GM18498 (cell line): ENCODE measurements at regions not wholly inside any gene's neighbourhood (a gene's known extent, or its start where the extent isn't known, plus 50 kb on each side); places are given as distances from the start of the nearest gene placed in this dataset.

Experiments used
- ATAC-seq: cut with Tn5 transposase; IDR thresholded peaks from one replicate; pipeline ENCODE4 v1.9.1; 2021; ENCODE audit warnings: mild to moderate bottlenecking, moderate library complexity; ENCODE audit not compliant: unreplicated experiment

DNA sequence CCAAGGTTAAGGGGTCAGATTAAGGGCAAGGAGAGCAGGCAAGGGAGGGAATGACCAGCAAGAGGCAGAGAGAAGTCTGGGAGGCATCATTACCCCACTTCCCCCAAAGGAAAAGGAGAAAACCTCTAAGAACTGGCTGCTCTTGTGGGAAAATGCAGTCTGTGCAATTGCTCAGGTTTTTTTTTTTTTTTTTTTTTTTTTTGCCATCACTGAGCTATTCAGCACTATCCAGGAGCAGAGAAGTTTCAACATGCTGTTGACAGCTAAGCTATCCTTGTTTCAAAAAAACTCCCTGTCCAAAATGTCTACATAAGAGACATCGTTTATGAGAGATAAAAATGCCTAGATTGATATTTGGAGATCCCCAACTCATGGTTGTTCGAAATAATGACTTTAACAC lies 345.4 kb downstream of the TDRD15 start:
- ATAC-seq: no peak

DNA sequence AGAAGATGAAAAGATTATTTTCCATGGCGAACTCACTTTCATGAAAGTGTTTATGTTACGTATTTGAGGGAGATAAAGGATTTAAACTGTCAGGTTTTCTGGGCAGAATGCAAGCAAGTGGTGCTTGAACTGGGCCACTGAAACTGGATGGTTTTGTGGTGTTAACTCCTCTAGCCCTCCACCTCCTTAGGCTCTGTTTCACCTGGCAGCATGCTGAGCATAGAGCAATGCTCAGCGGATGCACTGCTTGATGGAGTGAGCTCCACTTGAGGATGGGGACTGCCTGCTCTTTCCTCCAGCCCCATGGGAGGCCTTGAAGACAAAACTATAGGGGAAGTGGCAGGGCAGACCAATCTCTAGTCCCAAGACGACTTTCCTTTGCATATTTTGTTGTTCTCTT lies 345.8 kb downstream of the TDRD15 start:
- ATAC-seq: no peak

DNA sequence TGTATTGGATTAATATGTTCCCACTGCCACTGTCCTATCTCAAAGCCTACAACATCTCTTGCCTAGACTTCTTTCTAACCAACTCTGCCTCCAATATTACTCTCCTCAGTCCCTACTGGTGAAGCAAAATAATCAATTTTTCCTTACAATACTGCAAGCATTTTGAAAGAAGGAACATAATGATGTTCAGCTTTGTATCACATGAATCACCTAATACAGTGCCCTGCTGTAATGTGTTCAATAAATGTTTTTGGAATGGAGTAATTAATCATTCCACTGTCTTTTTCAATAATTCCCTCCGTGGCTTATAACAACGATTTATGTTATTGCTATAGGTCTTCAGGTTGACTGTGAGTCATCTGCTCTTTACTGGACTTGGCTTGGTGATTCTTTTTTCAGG lies 356.4 kb downstream of the TDRD15 start:
- ATAC-seq: no peak

DNA sequence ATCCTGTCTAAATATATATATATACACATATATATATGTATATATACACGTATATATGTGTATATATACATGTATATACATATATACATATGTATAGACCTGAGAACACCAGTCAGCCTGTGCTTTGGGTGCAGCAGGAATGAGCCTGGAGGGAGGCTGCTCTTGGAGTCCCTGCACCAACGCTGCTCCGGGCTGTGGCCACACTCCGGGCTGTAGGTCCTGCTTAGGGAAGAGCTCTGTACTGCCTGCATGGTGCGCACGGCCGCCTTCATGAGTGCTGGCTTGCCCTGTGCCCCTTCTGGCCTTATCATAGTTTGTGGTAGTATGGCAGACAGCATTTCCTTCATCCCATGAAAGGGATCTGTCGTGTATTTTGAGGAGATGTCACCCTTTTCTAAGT lies 360.9 kb downstream of the TDRD15 start:
- no peak for ATAC-seq

DNA sequence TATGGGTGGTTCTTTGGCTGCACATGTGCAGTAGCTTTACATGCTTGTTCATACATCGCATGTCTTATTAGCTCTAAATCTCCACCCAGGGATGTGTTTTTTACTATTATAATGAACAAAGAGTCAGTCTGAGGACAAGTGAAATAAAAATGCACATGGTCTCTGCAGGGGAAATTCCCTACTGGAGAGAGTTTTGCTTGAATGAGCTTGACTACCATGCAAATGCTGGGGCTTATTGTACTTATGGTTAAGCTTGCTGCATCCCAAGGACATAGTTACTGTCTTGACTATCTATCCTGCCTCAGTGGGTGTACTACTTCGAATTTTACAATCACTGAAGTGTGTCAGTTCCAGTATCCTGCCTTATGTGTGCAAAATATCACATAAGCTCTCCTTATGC lies 362.7 kb downstream of the TDRD15 start:
- ATAC-seq: no peak

DNA sequence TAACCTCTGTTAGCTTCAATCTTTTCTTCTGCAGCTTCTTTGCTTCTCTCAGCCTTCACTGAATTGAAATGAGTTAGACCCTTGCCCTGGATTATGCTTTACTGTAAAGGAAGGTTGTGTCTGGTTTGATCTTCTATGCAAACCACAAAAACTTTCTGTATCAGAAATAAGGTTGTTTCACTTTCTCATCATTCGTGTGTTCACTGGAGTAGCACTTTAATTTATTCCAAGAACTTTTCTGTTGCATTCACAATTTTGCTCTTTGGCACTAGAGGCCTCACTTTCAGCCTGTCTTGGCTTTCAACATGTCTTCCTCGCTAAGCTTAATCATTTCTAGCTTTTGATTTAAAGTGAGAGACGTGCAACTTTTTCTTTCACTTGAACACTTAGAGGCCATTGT lies 365.3 kb downstream of the TDRD15 start:
- no peak for ATAC-seq

DNA sequence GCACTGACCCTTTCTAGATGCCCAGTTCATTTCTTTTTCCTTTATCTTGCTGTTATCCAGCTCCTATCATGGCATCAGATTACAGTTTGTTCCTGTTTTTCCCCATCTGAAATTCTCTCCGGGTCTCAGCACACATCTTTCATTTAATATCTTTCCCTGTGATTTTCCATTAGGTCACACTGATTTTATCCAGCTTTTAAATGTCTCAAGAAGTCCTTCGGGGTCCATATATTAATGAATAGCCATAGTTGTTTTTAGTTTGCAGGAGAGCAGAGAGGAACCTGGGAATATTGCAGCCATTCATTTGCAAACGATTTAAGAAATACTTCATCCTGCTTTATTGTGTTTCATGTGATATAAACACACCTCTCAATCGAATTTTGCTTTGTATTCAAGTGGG lies 374.2 kb downstream of the TDRD15 start:
- no peak for ATAC-seq

DNA sequence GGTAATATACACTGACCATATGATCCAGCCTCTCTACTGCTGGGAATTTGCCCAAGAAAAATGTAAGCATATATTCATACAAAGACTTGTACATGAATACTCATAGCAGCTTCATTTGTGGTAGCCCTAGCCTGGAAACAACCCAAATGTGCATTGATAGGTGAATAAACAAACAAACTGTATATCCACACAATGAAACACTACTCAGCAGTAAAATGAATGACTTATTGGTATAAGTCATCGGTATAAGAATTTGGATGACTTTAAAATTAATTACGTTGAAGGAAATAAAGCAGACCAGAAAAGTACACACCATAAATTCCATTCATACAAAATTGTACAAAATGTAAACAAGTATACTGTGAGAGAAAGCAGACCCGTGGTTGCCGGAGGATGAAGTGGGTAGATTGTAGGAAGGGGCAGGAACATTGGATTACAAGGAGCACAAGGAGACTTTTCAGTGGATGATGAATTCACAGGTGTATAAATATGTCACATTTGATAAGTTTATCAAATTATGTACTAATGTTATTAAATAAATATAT lies 376.7 kb downstream of the TDRD15 start:
- ATAC-seq: no peak

DNA sequence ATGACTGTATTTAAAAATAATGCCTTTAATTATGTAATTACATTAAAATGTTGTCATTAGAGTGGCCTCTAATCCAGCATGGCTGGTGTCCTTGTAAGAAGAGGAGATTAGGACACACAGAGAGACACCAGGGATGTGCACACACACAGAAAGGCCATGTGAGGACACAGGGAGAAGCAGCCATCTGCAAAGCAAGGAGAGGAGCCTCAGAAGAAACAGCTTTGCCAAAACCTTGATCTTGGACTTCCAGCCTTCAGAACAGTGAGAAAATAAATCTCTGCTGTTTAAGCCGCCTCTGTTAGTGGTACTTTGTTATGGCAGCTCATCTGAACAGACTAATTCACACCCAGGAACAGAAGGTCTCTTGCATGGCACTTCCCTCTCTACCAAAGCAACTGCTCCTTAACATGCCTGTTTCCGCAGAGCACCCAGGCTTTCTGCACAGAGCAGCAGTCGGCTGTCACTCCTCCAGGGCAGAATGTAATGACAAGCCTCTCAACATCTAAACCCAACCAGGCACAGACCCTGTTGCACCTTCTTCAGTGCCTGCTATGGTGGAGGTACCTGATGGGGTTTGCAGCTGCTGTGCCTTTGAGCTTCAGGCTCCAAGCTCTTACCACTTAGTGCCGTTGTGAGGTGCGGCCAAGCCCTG lies 377.7 kb downstream of the TDRD15 start:
- ATAC-seq: no peak

DNA sequence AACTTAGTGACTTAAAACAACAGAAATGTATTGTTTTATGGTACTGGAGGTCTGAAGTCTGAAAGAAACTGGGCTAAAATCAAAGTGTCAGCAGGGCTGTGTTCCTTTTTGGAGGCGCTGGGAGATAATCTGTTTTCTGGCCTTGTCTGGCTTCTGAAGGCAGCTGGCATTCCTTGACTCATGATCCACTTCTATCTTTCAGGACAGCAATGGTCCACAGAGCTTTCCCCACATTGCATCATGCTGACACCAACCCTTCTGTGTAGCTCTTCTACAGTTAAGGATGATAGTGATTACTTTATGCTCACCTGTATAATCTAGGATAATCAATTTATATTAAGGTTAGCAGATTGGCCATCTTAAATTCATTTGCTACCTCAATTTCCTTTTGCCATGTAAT lies 392.1 kb downstream of the TDRD15 start:
- ATAC-seq: no peak

DNA sequence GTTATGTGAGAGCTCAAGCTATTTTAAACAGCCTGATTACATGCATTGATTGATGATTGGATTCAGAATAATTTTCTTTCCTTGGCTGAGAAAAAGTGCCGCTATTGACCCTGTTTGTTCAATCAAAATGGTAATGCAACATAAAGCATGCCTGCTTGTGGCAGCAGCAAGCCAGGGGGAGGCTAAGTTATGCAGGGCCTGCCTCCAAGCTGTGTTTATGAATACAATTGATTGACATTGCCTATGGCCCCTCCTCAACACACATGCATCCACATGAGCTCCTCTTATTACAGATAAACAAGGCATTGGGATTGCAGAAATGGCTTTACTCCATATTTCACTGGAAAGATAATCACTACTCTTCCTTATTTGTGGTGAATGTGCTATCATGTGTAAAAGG lies 395.6 kb downstream of the TDRD15 start:
- ATAC-seq: no peak

DNA sequence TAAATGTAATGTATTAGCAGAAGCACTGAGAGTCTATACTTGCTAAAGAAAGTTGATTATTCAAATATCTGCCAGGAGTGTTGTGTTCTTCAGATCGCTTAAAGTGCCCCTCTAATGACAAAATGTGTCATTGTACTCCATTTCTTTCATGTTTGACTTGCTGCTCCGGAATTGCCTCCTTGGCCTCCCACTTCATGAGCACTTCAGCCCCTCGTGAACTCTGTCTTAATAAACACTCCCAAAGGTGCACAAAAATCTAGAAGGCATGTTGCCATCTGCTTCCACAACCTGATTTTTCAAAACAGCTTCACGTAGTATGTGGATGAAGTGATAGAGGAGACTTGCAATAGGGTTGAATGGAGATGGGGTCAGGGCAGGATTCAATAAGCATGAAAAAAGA lies 396.1 kb downstream of the TDRD15 start:
- ATAC-seq: no peak

DNA sequence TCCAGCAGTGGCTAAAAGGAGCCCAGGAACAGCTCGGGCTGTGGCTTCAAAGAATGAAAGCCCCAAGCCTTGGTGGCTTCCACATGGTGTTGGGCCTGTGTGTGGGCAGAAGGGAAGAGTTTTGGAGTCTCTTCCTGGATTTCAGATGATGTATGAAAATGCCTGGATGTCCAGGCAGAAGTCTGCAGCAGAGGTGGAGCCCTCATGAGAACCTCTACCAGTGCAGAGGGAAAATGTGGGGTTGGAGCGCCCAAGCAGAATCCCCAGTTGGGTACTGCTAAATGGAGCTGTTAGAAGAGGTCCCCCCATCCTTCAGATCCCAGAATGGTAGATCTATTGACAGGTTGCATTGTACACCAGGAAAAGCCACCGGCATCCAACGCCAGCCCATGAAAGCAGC lies 412.1 kb downstream of the TDRD15 start:
- ATAC-seq: no peak

DNA sequence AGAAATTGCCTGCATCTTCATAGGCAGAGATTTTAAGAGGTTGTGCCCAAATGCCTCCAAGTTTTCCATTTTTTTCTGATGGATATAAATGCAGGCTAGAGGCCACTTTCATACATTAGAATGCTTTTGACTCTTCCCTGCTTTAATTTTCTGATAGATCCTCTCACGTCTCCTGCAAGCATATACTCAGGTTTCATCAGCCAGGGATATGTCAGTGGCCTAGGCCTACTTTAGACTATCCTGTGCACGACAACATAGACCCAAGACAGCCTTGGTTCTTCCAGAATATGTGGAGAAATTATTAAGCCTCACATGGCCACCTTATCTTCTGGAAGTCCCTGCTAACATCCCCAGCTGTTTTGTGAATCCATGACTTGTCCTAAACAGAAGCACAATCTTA lies 415.9 kb downstream of the TDRD15 start:
- ATAC-seq: no peak

DNA sequence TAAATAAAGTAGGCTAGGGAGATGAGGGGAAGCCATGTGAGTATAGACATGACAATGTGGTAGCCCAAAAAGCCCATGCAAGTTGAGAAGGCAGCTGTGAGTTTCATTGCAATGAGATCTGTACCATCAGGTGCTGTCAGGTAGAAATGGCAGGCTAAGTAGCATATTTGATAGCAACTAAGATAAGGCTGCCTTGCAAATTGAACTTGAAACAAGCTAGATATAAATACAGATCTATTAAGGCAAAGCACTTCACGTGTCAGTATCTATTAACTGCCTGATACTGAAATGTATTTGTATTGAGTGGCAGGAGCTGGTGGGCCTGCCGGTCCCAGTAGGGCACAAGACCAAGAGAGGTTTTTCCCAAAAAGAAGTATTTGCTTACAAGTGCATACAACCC lies 419.9 kb downstream of the TDRD15 start:
- no peak for ATAC-seq

DNA sequence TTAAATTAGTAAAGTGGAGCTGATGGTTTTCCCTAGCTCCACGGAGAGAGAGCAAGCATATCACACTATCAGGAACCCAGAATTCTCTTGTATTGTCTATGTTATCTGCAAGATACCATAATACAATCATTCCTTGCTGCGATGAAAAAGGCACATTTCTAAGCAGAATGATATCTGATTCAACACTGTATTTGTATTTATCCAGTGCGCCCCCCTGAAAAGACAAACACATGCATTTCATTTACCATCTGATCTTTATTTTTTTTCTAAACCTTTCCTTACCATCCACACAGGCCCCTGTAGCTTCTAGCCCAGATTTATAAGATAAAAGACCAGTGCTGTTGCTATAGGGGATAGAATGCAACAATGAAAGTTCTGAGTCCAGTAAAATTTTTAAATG lies 420.6 kb downstream of the TDRD15 start:
- ATAC-seq: no peak

DNA sequence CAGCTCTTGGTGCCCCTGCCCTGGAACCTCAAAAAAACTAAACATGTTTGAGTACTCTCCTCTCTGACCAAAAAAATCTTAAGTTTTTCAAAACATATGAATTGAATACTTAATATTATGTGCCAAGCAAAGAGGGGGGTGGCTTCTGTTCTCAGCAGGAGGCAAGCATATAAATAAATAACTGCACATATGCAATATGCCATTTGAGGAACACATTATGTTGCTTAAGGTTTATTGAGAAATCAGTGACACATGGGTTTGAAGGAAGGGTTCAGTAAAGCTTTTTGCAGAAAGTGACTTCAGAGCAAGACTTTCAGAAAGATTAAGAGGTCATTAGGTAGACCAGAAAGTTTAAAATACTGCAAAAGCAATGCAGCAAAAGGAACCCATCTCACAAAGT lies 429.2 kb downstream of the TDRD15 start:
- ATAC-seq: no peak

DNA sequence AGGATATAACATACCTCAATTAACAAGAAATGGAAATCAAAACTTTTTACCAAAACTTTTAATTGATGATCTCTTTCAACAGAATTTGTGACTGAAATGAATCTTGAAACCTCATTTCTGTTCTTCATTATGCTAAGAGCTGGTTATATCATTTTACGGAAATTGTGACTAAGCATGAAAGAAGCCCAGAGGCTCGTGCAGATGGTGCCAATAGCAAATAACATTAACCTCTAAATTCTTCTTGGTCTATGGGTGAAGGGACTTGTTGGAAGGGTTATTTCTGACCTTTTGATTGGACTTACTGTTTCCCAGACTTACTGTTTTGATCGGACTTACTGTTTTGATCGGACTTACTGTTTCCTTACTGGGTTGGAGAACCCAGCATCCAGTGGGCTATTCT lies 435.6 kb downstream of the TDRD15 start:
- ATAC-seq: no peak

DNA sequence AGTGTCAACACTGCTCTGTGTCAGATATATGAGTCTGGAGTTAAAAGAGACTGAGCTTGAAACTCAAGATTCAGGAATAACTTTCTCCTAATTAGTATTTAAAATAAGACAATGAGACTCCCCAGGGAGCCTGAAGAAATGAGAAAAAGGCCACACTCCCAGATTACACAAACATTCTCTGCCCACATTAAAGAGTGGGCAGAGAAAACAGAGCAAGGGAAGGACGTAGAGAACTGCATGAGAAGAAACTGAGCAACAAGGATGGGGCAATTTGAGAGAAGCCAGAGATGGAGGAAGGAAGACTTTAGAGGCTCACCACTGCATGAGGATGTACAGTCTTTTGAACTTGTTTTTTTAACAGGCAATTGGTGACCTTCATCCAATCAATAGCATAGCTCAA lies 438.2 kb downstream of the TDRD15 start:
- ATAC-seq: no peak

DNA sequence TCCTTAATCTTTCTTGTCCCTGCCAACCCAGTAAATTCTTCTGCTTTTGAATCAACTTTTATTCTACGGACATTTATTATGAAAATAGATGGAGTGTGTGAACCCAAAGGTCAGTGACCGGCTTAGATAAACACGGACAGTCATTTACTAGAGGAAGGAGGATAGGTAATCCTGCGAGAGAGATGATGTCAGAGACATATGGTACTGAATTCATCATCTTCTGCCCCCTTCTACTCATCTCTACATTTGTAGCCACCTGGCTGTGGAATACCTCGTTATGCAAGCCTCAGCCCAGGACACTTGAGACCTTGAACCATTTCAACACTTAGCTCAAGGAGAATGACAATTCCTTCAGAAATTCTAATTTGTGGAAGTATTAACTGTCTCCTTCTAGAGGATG lies 443.6 kb downstream of the TDRD15 start:
- ATAC-seq: no peak

DNA sequence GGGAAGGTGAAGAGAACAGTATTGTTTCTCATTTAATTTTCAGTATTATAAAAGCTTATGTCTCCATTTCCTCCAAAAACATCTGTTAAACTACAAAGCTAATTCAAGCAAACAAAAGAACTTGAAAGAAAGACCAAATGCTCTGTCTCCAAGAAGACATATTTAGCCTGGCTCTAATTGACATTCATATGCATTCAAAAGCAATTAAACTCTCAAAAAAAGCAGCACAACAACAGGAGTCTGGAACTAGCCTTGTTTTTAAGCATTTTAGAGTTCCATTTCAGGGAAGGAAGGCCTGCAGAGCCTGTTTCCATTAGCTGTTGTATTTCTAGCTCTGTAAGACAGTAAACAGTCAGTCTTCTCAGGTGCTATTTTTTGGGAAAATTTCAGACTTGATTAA lies 447.9 kb downstream of the TDRD15 start:
- ATAC-seq: no peak

DNA sequence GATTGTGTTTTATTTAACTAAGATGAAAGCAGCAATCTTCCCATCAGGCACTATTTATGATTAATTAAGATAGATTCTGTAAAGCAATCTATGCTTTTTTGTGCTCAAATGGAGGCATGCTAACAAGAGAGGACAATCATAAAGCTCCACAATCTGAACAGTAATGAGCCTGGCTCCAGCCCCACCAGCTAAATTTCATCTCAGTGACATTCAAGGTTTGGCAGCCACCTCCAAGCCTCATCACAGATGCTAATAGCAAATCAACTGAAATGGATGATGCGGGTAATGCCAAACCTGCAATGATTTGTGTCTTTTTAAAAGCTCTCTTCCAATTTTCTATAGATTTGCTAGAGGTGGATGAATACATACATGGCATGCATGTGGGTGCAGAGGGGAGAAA lies 456.6 kb downstream of the TDRD15 start:
- no peak for ATAC-seq

DNA sequence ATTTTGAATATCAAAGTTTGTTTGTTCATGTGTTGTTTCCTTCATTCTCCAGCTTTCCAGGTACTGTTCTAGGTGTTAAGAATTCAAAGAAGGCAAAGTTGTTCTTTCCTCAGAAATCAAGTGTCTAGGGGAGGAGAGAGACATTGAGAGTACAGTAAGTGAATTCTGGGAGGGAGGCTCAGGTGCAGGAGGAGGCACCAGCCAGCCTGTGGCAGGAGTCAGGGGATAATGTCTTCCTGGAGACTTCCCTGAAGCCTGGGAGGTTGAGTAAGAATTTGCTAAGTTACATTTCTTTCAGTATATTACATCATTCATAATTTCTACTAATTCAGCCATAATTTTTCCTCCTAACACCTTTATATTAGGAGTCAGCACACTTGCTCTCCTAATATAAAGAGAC lies 462.1 kb downstream of the TDRD15 start:
- no peak for ATAC-seq
